NCI-H774 (cell line): ENCODE measurements at regions not wholly inside any gene's neighbourhood (a gene's known extent, or its start where the extent isn't known, plus 50 kb on each side); places are given as distances from the start of the nearest gene placed in this dataset.
"Not testable (repeated sequence)": the region's sequence is repeated elsewhere in the genome, so short reads cannot be mapped to it uniquely, and the experiment has no call there.

Experiments used
- DNase-seq: peaks from one replicate; lab custom pipeline; 2025; lab: John Stamatoyannopoulos, UW

DNA sequence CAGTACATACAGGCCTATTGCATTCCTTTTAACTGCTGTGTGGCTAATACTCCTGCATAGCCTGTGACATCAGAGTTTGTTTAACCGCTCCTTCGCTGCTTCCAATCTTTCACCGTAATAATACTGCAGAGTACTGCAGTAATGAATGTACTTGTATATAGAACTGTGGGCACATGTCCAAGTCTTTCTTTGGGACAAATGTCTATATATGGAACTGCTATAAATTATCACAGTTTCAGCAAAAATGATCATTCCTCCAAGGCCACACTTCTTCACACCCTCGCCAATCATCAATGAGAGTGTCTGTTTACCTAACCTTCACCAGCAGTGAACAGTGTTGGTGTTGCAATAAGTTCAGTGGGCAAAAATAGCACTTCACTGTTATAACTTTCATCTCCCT is 230.4 kb downstream of the SP3 start:
- no peak for DNase-seq

DNA sequence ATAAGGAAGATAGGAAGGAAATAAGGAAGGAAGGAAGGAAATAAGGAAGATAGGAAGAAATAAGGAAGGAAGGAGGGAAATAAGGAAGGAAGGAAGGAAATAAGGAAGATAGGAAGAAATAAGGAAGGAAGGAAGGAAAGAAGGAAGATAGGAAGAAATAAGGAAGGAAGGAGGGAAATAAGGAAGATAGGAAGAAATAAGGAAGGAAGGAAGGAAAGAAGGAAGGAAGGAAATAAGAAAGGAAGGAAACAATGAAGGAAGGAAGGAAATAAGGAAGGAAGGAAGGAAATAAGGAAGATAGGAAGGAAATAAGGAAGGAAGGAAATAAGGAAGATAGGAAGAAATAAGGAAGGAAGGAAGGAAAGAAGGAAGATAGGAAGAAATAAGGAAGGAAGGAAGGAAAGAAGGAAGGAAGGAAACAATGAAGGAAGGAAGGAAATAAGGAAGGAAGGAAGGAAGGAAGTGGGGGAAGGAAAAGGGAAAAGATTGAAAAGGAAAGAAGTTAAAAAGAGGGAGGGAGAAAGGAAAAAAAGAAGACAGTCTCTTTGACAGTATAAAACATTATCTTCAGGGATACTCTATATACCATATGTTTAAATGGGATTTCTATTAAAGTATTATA is 227.1 kb downstream of the SP3 start:
- DNase-seq, result not testable (repeated sequence)

DNA sequence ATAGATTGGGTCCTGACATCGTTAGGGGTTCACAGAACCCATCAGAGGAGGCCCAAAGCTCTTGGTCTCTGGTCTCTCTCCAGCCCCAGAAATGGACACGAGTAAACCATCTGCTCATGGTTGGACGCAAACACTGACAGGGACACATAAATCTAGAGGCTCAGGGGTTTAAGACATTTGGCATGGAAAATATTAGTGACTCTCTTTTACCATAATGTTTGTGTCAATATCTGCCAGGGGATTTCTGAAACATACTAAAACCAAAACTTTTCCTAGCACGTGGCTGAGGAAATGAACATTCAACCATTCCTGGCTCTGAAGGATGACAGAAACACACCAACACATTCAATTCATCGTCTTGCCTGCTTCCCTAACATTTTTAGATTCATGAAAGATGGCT is 226.2 kb downstream of the SP3 start:
- DNase-seq, result no peak

DNA sequence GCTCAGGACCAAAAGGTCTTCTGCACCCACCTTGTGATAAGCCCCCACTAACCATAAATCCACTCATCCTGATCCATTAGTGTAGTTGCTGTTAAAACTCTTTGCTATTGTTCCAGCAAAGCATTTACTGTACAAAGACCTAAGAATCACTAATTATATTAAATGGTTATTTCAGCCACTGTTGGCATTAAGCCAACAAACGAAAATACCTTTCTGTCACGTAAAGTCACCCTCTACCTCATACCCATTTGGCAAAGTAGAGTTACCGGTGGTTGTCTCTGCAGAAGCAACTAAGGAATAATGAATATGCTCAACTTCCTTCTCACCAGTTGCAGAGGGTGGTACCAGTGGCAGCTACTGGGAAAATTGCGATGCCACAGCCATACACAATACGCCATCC is 224.5 kb downstream of the SP3 start:
- DNase-seq, result no peak

DNA sequence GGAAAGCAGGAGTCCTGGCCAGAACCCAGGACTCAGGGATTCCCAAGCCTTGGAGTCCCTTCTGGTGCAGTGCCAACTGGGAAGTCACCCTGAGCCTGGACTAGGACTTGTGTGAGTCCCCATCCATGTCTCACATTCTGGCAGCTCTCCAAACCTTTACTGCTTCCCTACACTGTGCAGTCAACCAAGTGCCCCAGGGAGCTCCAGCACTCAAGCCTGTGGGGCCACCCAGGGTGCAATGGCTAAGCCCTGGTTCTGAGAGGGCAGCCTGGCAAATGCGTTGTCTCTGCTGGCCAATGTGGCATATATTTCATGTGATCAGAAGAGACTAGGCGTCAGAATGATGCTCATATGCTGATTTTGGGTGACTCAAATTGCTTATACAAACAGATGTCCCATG is 223.4 kb downstream of the SP3 start:
- no peak for DNase-seq

DNA sequence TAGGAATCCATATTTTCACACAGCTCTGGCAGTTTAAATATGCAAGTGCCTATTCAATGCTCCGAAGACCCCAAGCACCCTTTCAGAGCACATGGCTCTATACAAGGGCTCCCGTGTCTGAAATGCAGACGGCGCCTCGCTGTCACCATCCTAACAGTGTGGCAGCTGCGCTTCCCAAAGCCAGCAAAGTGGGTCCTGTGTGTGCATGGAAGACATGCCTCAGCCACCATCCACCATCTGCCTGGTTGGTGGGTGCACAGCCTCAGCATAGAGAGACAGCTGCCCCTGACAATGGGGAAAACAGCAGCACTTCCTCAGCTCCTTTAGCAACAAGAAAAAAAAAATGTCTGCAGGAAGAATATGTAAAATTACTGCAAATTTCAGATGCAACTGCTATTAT is 218.1 kb downstream of the SP3 start:
- no peak for DNase-seq

DNA sequence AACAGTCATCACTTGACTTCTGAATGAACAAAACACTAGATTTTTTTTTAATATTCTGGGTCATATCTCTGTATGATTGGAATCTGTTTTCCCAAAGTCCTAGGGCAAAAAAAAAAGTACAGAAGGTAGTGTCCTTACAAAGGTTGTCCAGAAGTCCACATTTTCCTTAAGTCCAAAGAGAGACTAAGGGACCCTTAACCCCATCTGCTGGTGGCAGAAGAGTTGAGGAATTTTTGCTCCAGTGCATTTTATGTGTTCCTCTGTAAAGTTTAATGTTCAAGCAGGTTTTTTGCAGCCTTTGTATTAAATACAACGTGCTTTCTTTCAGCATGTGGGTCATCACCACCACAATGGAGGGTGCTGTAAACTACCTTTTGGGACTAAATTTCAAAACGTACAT is 215.9 kb downstream of the SP3 start:
- DNase-seq, result no peak

DNA sequence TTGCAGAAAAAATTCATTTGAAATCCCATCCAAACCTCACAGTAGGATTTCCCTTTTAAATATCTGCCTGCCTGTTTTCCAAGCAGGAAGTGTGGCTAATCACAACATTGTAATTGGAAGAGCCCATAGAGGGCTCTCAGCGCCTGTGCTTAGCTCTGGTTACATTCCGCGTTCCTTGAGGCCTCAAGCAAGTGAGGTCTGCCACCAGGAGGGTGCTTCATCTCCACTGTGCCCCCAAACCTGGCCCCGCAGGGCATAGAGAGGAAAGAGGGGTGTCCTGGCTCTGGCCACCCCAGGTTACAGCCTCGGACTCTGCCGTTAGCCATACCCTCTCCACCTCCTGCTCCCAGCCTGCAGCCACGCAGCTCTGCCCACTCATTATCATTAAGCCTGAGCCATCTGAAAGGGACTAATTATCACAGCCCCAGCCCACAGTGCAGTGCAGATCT is 214.8 kb downstream of the SP3 start:
- no peak for DNase-seq

DNA sequence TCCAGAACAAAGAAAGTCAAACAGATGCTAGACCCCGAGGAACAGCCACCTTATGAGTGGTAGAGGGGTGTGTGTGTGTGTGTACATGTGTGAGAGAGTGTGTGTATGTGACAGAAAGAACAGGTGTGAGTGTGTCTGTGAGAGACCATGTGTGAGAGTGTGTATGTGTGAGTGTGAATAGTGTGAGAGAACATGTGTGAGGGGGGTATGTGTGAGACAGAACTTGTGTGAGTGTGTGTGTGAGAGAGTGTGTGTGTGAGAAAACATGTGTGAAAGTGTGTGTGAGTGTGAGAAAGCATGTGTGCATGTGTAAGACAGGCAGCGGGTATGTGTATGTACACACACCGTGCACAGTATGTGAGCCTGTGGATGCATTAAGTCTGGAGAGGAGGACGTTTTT is 214.3 kb downstream of the SP3 start:
- DNase-seq, result no peak

DNA sequence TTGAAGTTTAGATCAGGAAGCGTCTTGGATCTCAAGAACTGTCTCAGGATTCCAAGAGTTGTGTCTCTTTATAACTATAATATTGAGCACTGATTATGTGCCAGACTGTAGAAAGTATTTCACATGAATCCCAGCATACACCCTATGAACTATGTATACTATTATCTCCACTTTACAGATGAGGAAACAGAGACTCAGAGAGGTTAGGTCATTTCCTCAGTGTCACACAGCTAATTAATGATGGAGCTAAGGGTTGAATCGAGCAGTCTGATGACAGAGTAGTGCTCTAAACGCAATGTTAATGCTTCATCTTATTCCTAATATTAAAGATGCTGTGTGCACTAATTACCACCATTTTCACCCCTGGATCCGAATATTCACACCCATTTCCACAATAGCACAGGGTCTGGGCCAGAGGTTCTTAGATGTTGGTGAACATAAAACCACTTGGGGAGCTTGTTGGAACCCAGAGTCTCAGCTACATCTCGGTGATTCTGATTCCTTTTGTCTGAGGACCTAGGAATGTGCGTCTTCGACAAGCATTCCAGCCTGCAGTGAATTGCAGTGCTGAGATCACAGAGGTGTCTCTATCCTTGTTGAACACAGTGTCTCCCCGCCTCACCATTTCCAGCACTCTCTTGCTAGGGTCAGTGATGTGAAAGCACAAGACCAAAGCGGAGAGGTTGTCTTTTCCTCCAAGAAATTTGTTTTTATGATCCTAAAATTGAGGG is 213.8 kb downstream of the SP3 start:
- no peak for DNase-seq

DNA sequence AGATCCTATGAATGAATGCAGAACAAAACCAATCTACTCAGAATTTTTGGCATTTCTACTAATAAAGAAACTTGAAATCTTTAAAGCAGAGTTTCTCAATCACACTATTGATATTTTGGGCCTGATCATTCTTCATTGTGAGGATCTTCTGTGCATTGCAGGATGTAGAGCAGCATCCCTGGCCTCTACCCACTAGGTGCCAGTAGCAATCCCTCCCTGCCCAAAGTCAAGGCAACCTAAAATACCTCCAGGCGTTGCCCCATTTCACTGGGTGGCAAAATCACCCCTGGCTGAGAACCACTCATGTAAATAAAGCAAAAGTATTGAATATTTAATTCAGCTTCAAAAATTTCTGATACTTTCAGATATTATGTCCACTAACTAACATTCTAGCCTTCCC is 213.0 kb downstream of the SP3 start:
- no peak for DNase-seq

DNA sequence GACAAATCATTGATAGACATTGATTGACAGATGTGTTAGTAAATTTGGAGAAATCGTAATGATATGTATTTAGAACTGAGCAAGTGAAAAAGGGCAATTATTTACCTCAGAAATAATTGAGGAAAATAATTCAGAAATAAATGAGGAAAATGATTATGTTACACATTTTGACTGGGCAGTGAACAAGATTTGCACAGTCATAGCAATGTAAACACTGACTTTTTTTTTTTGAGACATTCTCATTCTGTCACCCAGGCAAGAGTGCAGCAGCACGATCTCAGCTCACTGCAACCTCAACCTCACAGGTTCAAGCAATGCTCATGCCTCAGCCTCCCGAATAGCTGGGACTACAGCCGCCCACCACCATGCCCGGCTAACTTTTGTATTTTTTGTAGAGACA is 211.7 kb downstream of the SP3 start:
- no peak for DNase-seq

DNA sequence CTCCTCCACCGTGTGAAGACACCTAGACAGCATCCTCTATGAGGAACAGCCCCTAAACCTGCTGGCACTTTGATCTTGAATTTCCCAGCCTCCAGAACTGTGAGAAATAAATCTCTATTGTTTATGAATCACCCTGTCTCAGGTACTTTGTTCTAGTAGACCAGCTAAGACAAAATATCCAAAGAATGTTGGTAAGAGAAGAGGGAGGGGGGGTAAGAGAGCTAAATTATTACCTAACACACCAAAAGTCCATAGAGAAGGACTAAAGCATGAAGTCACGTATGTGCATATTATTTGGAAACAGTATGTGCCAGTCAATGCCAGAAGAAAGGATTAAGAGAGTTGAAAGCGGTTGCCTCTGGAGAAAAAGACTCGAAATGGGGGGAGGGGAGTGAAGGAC is 211.0 kb downstream of the SP3 start:
- no peak for DNase-seq

DNA sequence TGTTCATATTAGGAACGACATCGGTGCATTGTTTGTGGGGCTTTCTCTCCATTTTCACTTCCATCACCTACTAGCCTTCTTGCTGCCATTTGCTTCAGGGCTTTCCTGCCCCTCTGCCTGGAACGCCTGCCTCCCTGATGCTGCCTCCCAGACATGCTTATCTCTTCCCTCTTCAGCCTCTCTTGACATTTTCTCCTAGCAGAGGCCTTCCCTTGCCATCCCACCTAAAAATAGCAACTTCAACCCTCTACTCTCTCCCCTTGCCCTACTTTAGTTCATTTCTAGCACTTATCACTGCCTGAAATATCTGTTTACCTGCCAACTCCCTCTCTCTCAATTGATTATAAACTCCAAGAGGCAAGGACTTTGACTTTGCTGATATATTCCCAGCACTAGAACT is 210.3 kb downstream of the SP3 start:
- no peak for DNase-seq

DNA sequence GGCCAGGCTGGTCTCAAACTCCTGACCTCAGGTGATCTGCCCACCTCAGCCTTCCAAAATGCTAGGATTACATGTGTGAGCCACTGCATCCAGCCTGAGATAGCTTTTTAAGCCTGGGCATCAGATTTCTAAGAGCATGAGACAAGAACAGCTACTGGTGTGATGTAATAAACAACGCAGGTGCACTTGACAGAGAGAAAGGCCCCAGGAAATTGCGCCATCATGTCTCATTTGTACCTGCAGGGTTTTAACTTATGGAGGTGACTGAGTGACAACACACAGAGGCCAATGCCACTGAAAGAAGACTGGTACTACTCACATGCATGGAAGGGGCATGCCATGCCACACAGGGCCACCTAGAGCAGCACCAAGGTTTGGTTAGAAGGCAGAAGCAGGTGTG is 209.4 kb downstream of the SP3 start:
- no peak for DNase-seq

DNA sequence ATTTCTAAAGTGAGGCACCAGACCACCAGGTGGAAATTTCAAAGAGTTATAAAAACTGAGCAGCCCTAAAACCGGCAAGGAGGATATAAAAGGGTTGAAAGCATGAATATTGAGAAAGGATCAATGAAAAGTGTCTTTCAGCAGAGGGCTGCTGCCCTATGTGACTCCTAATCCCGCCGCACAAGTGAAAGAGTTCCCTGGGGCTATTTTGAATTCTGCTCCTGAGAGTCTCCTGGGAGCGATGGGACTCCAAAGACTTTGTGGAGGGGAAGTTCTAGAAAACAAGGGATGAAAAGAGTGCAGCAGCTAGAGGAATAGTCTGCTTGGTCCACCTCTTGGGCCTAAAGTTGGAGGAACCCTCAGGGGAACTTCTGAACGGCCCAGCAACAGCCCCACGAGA is 205.2 kb downstream of the SP3 start:
- no peak for DNase-seq

DNA sequence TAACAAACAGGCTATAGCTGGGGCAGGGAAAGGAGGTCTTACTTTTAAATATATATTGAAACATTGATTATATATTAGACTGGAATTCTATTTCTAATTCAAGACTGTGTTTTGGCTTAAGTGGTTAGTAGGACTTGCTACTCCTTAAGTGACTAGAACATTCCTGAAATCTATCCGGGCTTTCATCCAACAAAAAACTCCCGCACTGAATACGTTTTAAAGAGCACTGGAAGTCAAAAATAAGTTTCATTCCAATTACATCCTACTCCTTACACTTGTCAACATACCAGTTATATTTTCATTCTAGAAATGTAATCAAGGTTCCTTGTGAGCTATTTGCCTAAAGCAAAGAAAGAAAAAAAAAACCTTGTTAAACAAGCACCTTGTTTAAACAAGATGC is 204.6 kb downstream of the SP3 start:
- DNase-seq, result no peak

DNA sequence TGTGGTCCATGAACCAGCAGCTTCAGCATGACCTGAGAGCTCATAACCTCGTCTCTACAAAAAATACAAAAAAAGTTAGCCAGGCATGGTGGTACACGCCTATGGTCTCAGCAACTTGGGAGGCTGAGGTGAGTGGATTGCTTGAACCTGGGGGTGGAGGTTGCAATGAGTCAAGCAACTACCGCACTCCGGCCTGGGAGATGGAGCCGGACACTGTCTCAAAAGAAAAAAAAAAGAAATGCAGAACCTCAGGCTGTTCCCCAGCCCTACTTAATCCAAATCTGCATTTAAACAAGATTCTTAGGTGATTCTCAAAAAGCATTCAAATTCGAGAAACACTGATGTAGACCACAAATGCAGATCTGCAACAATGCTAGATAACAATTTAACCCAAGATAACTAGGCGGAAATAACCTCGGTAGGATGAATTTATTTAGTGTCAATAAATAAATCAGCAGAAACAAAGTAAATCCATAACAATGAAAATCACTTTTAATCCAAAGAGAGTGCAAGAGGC is 203.5 kb downstream of the SP3 start:
- no peak for DNase-seq

DNA sequence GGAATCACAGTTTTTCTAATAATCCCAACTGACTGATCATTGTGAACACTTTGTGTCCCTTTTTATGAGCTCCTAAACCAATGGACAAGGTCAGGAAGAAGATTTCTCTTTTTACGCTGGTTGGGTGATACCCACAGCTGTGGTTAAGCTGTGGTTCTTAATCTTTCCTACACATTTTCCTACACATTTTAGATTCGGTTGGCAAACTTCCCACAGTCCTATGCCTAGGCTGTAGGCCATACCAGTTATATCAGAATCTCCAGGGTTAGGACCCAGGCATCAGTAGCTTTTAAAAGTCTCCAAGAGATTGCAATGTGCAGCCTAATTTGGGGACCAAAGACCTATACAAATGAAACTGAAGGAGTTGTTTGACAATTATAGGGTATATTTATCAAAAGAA is 203.0 kb downstream of the SP3 start:
- no peak for DNase-seq

DNA sequence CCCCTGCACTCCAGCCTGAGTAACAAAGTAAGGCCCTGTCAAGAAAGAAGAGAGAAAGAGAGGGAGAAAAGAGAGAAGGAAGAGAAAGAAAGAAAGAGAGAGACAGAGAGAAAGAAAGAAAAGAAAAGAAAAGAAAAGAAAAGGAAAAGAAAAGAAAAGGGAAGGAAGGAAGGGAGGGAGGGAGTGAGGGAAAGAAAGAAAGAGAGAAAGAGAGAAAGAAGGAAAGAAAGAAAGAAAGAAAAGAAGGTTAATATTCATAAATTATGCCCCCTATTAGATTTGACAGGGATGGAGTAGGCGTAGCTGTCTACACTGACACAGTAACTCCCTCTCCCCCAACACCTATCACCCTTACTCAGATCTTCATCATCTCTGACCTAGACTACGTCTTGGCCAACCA is 202.3 kb downstream of the SP3 start:
- DNase-seq, result no peak

DNA sequence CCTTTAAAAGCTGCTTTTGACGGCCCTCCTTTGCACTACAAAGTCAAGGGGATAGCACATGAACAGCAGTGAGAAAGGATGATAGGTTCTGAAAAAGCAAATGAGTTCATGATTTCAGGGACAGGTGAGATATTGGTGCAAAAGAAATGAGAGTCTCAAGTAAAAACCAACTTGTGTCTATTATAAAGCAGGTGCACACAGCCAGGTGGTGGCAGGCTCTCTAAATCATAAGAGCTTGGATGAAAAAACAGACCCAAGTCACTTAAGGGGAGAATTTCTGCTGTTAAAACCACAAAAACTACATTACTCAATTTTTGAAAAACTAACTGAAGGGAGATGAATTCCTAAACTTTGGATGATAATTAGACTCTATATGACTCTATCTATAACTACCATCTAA is 201.5 kb downstream of the SP3 start:
- DNase-seq, result no peak

DNA sequence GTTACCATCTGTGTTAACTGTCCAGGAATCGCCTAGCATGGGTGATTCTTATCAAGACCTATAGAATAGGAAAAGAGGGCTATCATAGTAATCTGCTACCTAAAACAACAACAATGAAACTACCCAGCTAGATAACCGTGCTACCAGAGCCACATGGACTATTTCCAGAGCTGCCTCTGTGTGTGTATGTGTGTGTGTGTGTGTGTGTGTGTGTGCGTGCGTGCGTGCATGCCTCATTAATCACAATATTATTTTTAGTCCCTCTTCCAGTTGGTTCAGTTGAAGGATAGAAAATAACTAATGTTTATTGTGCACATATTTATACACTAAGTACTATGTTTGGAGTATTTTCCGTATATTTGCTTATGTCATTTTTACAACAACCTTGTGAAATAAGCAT is 201.1 kb downstream of the SP3 start:
- DNase-seq, result no peak

DNA sequence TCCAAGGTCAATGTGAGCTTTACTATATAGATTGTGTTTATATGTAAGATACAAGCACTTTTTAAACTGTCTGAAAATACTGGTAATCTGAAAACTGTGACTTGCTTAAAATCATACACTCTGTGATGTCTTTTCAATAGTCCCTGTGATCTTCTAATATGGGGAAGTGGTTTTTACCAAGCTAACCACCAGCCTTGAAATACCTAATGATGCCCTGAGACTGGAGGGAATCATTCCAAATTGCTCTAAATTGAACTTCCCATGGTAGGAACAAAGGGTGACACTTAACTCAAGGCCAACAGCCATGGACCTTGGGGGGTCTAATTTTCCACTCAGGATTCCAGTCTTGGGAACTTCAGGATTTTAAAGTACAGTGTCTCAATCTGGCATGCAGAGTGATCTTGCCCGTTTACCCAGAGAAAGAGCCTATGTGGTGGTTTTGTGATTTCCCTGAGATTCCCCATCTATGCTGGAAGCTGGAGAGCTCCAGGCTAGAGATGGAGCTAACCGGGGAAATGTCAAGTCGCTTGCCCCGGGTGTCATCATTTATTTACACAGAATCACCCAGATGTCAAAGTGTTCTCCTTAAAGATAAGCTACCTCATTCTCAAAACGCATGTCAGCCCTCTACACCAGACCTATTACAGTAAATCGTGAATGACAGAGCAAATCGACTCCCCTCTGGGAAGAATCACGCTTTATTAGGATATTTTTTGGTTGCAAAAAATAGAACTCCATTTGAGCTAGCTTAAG is 198.5 kb downstream of the SP3 start:
- no peak for DNase-seq
